ENCODE measurements at regions not wholly inside any gene's neighbourhood (a gene's known extent, or its start where the extent isn't known, plus 50 kb on each side); places are given as distances from the start of the nearest gene placed in this dataset.
"Not testable (repeated sequence)": the region's sequence is repeated elsewhere in the genome, so short reads cannot be mapped to it uniquely, and the experiment has no call there.

DNA sequence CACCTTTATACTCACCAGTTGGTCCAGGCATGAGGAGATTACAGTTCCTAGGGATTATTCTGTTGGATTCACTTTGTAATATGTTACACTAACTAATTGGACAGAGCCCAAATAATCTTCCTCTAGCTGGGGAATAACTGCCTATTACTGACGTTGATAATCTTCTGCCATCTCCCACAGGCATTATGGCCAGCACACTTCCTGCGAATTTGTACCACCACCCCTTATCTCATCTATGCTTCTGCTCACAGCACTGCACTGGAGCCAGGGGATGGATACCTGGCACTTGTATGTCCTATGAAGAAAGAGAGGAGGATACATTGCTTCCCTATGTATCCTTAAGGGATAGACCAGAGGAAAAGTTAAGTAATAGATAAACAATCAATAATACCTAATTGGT, 494.8 kb upstream of the MAN1A1 start:
- H3K4me1 Mint-ChIP-seq (ENCODE audit: low read depth) = no peaks in the 10 kb centered on the region
- H3K27ac Mint-ChIP-seq = no peak overlapping the region
- H3K9me3 Mint-ChIP-seq (ENCODE audit: low read depth) = peaks cover 9% of the 10 kb centered on the region
- H3K4me3 Mint-ChIP-seq = no peak overlapping the region
- peaks cover 3% of the 10 kb centered on the region for H3K27me3 Mint-ChIP-seq
- H3K36me3 Mint-ChIP-seq = no peaks in the 10 kb centered on the region

- Mint-ChIP-seq H3K36me3 (no peaks in the 10 kb centered on the region), H3K27me3 (peaks cover 3% of the 10 kb centered on the region), H3K4me3 (no peak overlapping the region), H3K27ac (no peak overlapping the region), H3K4me1 (ENCODE audit: low read depth) (no peaks in the 10 kb centered on the region), H3K9me3 (ENCODE audit: low read depth) (peaks cover 9% of the 10 kb centered on the region)
These were observed 492.6 kb upstream of the MAN1A1 start for GRCh38 chr6:119842191-119842590.

- H3K4me1 Mint-ChIP-seq (ENCODE audit: low read depth) = no peaks in the 10 kb centered on the region
- no peaks in the 10 kb centered on the region for H3K36me3 Mint-ChIP-seq
- no peaks in the 10 kb centered on the region for H3K27me3 Mint-ChIP-seq
- peaks cover 9% of the 10 kb centered on the region for H3K9me3 Mint-ChIP-seq (ENCODE audit: low read depth)
- H3K27ac Mint-ChIP-seq = no peak overlapping the region
- H3K4me3 Mint-ChIP-seq = no peak overlapping the region
These were observed 488.5 kb upstream of the MAN1A1 start for GRCh38 chr6:119838043-119838442.

DNA sequence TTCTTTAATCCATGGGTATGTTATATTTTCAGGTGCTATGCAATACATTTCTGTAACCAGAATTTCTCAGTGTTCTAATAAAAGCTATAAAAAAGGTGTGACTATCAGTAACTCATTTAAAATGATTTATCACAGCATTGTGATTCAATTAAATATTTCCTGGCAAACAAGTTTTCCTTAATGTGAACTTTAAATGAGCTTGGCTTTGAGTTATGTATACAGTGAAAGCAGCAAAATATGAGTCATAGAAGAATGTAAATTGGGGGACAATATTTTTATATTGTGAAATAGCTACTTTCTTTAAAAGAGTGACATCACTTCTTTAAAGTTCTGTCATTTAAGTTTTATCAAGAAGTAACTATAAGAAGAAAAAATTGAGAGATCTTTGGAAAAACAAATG, 484.9 kb upstream of the MAN1A1 start:
- Mint-ChIP-seq H3K9me3 (ENCODE audit: low read depth) (no peaks in the 10 kb centered on the region), H3K27ac (no peak overlapping the region), H3K4me3 (no peak overlapping the region), H3K27me3 (peaks cover 4% of the 10 kb centered on the region), H3K36me3 (no peaks in the 10 kb centered on the region), H3K4me1 (ENCODE audit: low read depth) (no peaks in the 10 kb centered on the region)

DNA sequence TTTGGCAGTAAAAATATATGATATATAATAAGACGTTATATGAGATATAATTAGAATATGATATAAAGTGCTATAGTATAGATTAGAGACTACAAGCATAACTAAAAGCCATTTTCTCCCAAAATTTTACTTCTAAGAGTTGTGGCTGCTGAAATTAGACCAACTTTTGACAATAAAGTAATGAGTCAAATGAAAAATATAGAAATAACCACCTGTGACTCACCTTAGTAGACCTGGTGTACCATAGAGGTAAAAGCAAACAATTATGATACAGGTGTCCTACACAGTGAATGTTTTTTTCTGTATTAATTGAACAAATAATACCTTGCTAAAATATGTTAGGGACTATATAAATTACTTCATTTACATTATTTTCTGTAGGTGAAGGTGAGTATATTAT, 482.9 kb upstream of the MAN1A1 start:
- no peak overlapping the region for H3K27ac Mint-ChIP-seq
- no peaks in the 10 kb centered on the region for H3K4me1 Mint-ChIP-seq (ENCODE audit: low read depth)
- peaks cover 7% of the 10 kb centered on the region for H3K27me3 Mint-ChIP-seq
- no peak overlapping the region for H3K4me3 Mint-ChIP-seq
- no peaks in the 10 kb centered on the region for H3K36me3 Mint-ChIP-seq
- H3K9me3 Mint-ChIP-seq (ENCODE audit: low read depth) = no peaks in the 10 kb centered on the region

DNA sequence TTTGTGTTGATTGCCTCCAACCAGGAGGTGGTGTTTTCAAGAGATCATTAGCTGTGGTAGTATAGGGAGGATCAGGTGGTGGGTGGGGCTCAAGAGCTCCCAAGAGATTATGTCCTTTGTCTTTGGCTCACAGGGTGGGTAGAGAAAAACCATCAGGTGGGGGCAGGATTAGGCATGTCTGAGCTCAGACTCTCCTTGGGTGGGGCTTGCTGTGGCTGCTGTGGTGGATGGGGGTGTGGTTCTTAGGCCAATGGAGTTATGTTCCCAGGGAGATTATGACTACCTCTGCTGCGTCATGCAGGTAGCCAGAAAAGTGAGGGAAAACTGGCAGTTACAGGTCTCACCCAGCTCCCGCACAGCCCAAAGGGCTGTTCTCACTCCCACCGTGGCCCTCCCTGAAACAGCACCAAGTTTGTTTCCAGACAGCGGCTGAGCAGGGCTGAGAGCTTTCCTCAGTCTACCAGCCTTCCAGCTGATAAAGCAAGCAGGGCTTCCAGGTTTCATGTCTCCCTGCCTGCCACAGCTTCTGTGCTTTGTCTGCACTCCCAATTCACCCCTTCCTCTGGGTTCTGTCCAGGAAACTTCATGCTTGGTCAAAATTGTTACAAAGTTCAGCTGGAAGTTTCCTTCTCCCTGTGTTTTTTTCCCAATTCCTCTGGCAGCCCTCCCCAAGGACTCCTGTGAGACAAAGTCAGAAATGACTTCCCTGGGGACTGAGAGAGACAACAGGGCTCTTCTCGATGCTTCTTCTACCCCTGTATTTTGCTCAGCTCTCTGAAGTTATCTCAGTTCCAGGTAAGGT, 481.1 kb upstream of the MAN1A1 start:
- no peaks in the 10 kb centered on the region for H3K9me3 Mint-ChIP-seq (ENCODE audit: low read depth)
- no peak overlapping the region for H3K27ac Mint-ChIP-seq
- H3K27me3 Mint-ChIP-seq = peaks cover 7% of the 10 kb centered on the region
- no peaks in the 10 kb centered on the region for H3K36me3 Mint-ChIP-seq
- no peaks in the 10 kb centered on the region for H3K4me1 Mint-ChIP-seq (ENCODE audit: low read depth)
- H3K4me3 Mint-ChIP-seq = no peak overlapping the region

- Mint-ChIP-seq H3K4me1 (ENCODE audit: low read depth) (no peaks in the 10 kb centered on the region), H3K4me3 (no peak overlapping the region), H3K36me3 (no peaks in the 10 kb centered on the region), H3K9me3 (ENCODE audit: low read depth) (no peaks in the 10 kb centered on the region), H3K27me3 (peaks cover 7% of the 10 kb centered on the region), H3K27ac (no peak overlapping the region)
These were observed 480.5 kb upstream of the MAN1A1 start for GRCh38 chr6:119830069-119830468.

- not testable (repeated sequence) for H3K4me1 Mint-ChIP-seq (ENCODE audit: low read depth); H3K27ac Mint-ChIP-seq; H3K27me3 Mint-ChIP-seq; H3K4me3 Mint-ChIP-seq; H3K36me3 Mint-ChIP-seq; H3K9me3 Mint-ChIP-seq (ENCODE audit: low read depth)
These were observed 479.9 kb upstream of the MAN1A1 start for GRCh38 chr6:119829499-119829898.

DNA sequence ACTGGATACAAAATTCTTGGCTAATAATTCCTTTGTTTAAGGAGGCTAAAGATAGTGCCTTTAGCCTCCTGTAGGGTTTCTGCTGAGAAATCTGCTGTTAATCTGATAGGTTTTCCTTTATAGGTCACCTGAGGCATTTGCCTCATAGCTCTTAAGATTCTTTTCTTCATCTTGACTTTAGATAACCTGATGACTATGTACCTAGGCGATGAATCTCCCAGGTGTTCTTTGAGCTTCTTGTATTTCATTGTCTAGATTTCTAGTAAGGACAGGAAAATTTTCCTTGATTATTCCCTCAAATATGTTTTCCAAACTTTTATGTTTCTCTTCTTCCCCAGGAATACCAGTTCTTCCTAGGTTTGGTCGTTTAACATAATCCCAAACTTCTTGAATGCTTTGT, 479.4 kb upstream of the MAN1A1 start:
- Mint-ChIP-seq H3K27me3 (peaks cover 7% of the 10 kb centered on the region), H3K4me3 (no peak overlapping the region), H3K36me3 (no peaks in the 10 kb centered on the region), H3K4me1 (ENCODE audit: low read depth) (no peaks in the 10 kb centered on the region), H3K9me3 (ENCODE audit: low read depth) (no peaks in the 10 kb centered on the region), H3K27ac (no peak overlapping the region)

GRCh38 chr6:119821380-119821779, 471.8 kb upstream of the MAN1A1 start:
- no peaks in the 10 kb centered on the region for H3K27me3 Mint-ChIP-seq
- H3K4me1 Mint-ChIP-seq (ENCODE audit: low read depth) = no peaks in the 10 kb centered on the region
- no peak overlapping the region for H3K27ac Mint-ChIP-seq
- H3K4me3 Mint-ChIP-seq = no peak overlapping the region
- no peaks in the 10 kb centered on the region for H3K9me3 Mint-ChIP-seq (ENCODE audit: low read depth)
- no peaks in the 10 kb centered on the region for H3K36me3 Mint-ChIP-seq

DNA sequence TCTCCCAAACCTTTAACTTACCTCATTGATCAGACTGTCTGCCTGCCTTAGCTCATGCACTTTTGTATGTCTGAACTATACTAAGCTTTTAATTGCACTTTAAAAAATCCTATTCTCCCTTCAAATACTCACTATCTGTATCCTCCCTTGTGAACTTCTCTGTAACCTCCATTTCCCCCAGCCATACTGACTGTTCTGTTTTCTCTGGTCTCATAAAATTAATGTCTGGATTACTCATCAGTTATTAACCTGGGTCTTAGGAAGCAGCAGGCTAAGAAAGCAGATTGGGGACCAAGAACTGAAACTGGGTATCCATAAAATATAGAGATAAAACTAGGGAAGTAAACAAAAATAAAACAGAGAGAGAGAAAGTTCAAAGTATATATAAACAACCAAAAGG, 469.3 kb upstream of the MAN1A1 start:
- Mint-ChIP-seq H3K4me3 (no peak overlapping the region), H3K9me3 (ENCODE audit: low read depth) (no peaks in the 10 kb centered on the region), H3K27me3 (no peaks in the 10 kb centered on the region), H3K27ac (no peak overlapping the region), H3K36me3 (no peaks in the 10 kb centered on the region), H3K4me1 (ENCODE audit: low read depth) (no peaks in the 10 kb centered on the region)

GRCh38 chr6:119814609-119815400, 465.2 kb upstream of the MAN1A1 start:
- no peaks in the 10 kb centered on the region for H3K36me3 Mint-ChIP-seq
- no peak overlapping the region for H3K4me3 Mint-ChIP-seq
- H3K4me1 Mint-ChIP-seq (ENCODE audit: low read depth) = no peaks in the 10 kb centered on the region
- H3K9me3 Mint-ChIP-seq (ENCODE audit: low read depth) = no peaks in the 10 kb centered on the region
- no peak overlapping the region for H3K27ac Mint-ChIP-seq
- no peaks in the 10 kb centered on the region for H3K27me3 Mint-ChIP-seq

GRCh38 chr6:119802464-119802863, 452.9 kb upstream of the MAN1A1 start:
- no peak overlapping the region for H3K4me3 Mint-ChIP-seq
- H3K9me3 Mint-ChIP-seq (ENCODE audit: low read depth) = no peaks in the 10 kb centered on the region
- H3K4me1 Mint-ChIP-seq (ENCODE audit: low read depth) = no peaks in the 10 kb centered on the region
- H3K27me3 Mint-ChIP-seq = peaks cover 3% of the 10 kb centered on the region
- H3K27ac Mint-ChIP-seq = no peak overlapping the region
- H3K36me3 Mint-ChIP-seq = no peaks in the 10 kb centered on the region

DNA sequence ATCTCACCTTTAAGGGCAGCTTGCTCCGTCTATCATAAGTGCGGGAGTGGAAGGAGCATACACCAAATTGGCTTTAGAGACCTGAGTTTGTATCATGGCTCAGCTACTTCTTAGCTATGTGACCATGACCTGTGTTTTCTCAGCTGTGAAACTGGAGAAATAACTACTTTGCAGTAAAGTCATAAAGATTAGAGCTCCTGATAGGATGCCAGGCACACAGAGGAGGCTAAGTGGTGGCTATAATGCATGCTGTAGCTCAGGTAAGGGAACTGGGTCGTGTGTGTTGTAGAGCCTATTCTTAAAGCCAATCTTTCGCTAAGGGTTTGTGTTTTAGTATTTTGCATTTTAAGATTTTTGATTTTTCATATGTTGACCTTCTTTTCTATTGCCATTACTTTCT, 451.5 kb upstream of the MAN1A1 start:
- Mint-ChIP-seq H3K4me1 (ENCODE audit: low read depth) (no peaks in the 10 kb centered on the region), H3K9me3 (ENCODE audit: low read depth) (no peaks in the 10 kb centered on the region), H3K4me3 (no peak overlapping the region), H3K36me3 (no peaks in the 10 kb centered on the region), H3K27ac (no peak overlapping the region), H3K27me3 (peaks cover 3% of the 10 kb centered on the region)

- Mint-ChIP-seq H3K27me3 (peaks cover 3% of the 10 kb centered on the region), H3K36me3 (no peaks in the 10 kb centered on the region), H3K9me3 (ENCODE audit: low read depth) (no peaks in the 10 kb centered on the region), H3K27ac (no peak overlapping the region), H3K4me3 (no peak overlapping the region), H3K4me1 (ENCODE audit: low read depth) (no peaks in the 10 kb centered on the region)
These were observed 451.0 kb upstream of the MAN1A1 start for GRCh38 chr6:119800526-119800925.
